A673 (cell line): ENCODE measurements at regions not wholly inside any gene's neighbourhood (a gene's known extent, or its start where the extent isn't known, plus 50 kb on each side); places are given as distances from the start of the nearest gene placed in this dataset.

Source experiments
- BruUV-seq: library from RNA; stranded (reverse); fragments of 400-500 nt; replicated peaks from 2 replicates; lab custom pipeline; 2021; lab: Mats Ljungman, UMichigan
- CTCF ChIA-PET: fragments of 300-600 bp; sonication (Branson Sonifier 250); formaldehyde crosslinking; loops from one replicate; lab custom pipeline; 2022; ENCODE audit warnings: antibody characterized with exemption; lab: Charles Lee
- POLR2A ChIA-PET: fragments of 300-600 bp; sonication (Branson Sonifier 250); formaldehyde crosslinking; loops from one replicate; lab custom pipeline; 2022; ENCODE audit warnings: antibody characterized with exemption; ENCODE audit not compliant: low non-redundant PET; lab: Charles Lee
- DNase-seq: peaks from one replicate; pipeline ENCODE4 v3.0.0-alpha.2; 2015; ENCODE audit warnings: low spot score
- H3K27ac ChIP-seq: fragments of 200-600 bp; sonication (generic); 2 replicates; pipeline ENCODE4 v1.5.1; 2016; ENCODE audit warnings: mixed run types, low read depth, mild to moderate bottlenecking, mixed read lengths, antibody characterized with exemption, low read length; ENCODE audit not compliant: poor library complexity, severe bottlenecking
- H3K27me3 ChIP-seq: fragments of 200-600 bp; sonication (generic); replicated peaks from 2 replicates; pipeline ENCODE4 v1.6.1; 2017; ENCODE audit warnings: mixed run types, low read depth, mild to moderate bottlenecking, mixed read lengths, antibody characterized with exemption, low read length; ENCODE audit not compliant: insufficient read depth, poor library complexity
- H3K36me3 ChIP-seq: fragments of 200-600 bp; sonication (generic); 2 replicates; pipeline ENCODE4 v1.6.1; 2016; ENCODE audit warnings: mixed run types, mild to moderate bottlenecking, mixed read lengths, antibody characterized with exemption, low read length; ENCODE audit not compliant: insufficient read depth, poor library complexity, severe bottlenecking
- H3K4me1 ChIP-seq: fragments of 200-600 bp; sonication (generic); 2 replicates; pipeline ENCODE4 v1.6.1; 2017; ENCODE audit warnings: mixed run types, mild to moderate bottlenecking, mixed read lengths, antibody characterized with exemption, low read length; ENCODE audit not compliant: insufficient read depth, poor library complexity, severe bottlenecking
- H3K4me3 ChIP-seq: fragments of 200-600 bp; sonication (generic); 2 replicates; pipeline ENCODE4 v1.5.1; 2016; ENCODE audit warnings: low read depth, mixed run types, mild to moderate bottlenecking, mixed read lengths, low read length; ENCODE audit not compliant: poor library complexity, severe bottlenecking
- H3K9me3 ChIP-seq: fragments of 200-600 bp; sonication (generic); 2 replicates; pipeline ENCODE4 v1.6.1; 2016; ENCODE audit warnings: mixed run types, low read depth, mild to moderate bottlenecking, mixed read lengths, antibody characterized with exemption, low read length; ENCODE audit not compliant: poor library complexity, severe bottlenecking
- CTCF ChIP-seq: fragments of 300-800, 200-600 bp; sonication (generic); conservative IDR thresholded peaks from 2 replicates; pipeline ENCODE4 v1.5.1; 2017; ENCODE audit warnings: low read depth, mild to moderate bottlenecking, antibody characterized with exemption, low read length, moderate library complexity, mixed read lengths
- EZH2 ChIP-seq: fragments of 200-600 bp; sonication (generic); IDR thresholded peaks from 2 replicates; pipeline ENCODE4 v1.6.1; 2017; ENCODE audit warnings: borderline replicate concordance, low read depth, mild to moderate bottlenecking, mixed read lengths, antibody characterized with exemption, low read length; ENCODE audit not compliant: poor library complexity, severe bottlenecking
- intact Hi-C: fragments of 100-400 bp; cut with micrococcal nuclease; formaldehyde crosslinking; loops from one replicate; pipeline ENCODE4 v1.10.0; 2022; ENCODE audit not compliant: unreplicated experiment

GRCh38 chr6:15131234-15131633, 114.6 kb upstream of the JARID2 start:
- no peaks in the 10 kb centered on the region for H3K9me3 ChIP-seq
- DNase-seq = no peak
- no peak overlapping the region for H3K4me3 ChIP-seq
- H3K4me1 ChIP-seq = no peaks in the 10 kb centered on the region
- H3K36me3 ChIP-seq = no peaks in the 10 kb centered on the region
- CTCF ChIA-PET = no interaction called here
- H3K27ac ChIP-seq = no peak overlapping the region
- no peak for TF ChIP-seq EZH2
- TF ChIP-seq CTCF = no peak
- no peaks in the 10 kb centered on the region for H3K27me3 ChIP-seq
- POLR2A ChIA-PET = no interaction called here
- no TSS peak for BruUV-seq
- intact Hi-C loops = no loop called here

GRCh38 chr6:15131651-15132061, 114.2 kb upstream of the JARID2 start:
- H3K4me1 ChIP-seq = no peaks in the 10 kb centered on the region
- ChIA-PET CTCF (no interaction called here), POLR2A (no interaction called here)
- H3K9me3 ChIP-seq = no peaks in the 10 kb centered on the region
- no peak overlapping the region for H3K27ac ChIP-seq
- no peak overlapping the region for H3K4me3 ChIP-seq
- TF ChIP-seq EZH2 = no peak
- TF ChIP-seq CTCF = no peak
- no TSS peak for BruUV-seq
- no peaks in the 10 kb centered on the region for H3K27me3 ChIP-seq
- no peaks in the 10 kb centered on the region for H3K36me3 ChIP-seq
- DNase-seq = no peak
- intact Hi-C loops = no loop called here

GRCh38 chr6:15132167-15132566, 113.7 kb upstream of the JARID2 start:
- ChIA-PET POLR2A (no interaction called here), CTCF (no interaction called here)
- Histone ChIP-seq H3K27me3 (no peaks in the 10 kb centered on the region), H3K4me3 (no peak overlapping the region), H3K27ac (no peak overlapping the region), H3K36me3 (no peaks in the 10 kb centered on the region), H3K9me3 (no peaks in the 10 kb centered on the region), H3K4me1 (no peaks in the 10 kb centered on the region)
- TF ChIP-seq EZH2 (no peak), CTCF (no peak)
- no TSS peak for BruUV-seq
- intact Hi-C loops = no loop called here
- no peak for DNase-seq
